ENCODE measurements at regions not wholly inside any gene's neighbourhood (a gene's known extent, or its start where the extent isn't known, plus 50 kb on each side); places are given as distances from the start of the nearest gene placed in this dataset.

DNA sequence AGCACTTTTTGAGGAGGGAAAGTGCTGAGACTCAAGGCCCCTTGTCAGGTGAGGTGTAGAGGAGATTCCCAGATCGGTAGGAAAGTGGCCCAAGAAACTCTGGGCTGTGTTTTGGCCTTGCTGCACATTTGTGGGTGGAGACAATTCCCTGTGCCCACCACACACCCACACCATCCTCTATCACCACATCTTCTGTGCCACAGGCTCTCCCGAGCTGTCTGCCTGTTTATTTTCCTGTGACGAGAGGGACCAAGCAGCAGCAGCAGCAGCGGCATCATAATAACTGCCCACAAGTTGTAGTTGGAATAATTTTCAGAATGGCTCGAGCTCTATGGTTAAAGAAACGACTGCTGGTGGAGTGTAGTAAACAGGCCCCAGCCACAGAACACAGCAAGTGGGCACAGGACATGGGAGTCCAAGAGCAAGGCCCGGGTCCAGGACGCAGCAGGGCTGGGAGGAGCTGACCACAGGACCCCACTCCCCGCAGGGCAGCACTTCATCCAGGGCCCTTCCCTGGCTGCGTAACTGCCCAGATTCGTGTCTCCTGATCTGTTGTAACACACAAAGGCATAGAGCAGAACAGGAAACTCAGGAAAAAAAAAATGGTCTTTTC is 55.6 kb upstream of the BCL2L14 start:
- intact Hi-C loops (cut with micrococcal nuclease): loop anchor here (10.0 kb wide), 1 partner anchor 460 kb away; no protein-coding TSS in a partner anchor

DNA sequence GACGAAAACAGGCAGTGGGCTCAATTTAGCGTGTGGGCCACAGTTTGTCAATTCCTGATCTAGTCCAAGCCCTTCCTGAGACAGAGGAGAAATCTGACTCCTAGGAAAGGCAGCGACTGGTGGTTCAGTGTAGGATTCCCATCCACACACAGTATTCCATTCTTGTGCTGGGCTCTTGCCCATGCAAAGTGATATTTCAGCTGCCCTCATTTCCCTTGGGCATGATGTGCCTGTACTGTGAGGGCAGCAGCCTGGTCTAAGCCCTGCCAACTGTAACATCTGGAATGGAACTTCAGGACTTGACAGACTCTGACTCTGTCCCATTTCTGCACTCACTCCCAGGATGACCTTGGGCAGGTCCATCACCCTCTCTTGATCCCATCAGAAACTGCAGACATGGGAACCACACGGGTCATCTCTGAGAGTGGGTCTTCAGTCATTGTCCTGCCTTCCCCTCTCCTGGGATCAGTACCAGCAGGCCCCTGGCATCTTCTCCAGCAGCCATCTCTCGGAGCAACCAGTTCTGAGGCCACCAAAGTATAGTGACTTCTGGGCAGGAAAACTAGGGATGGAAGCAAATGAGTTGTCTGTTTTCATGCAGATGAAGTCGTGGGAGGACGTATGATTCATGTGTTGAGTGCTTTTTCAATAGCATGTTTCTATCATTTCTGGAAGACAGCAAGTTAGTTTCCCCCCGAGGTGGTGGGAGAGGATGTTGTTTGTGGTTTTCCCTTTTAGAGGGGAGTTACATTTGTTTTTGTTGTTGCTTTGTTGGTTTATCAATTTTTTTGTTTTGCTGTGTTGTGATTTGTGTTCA is 54.2 kb upstream of the BCL2L14 start:
- intact Hi-C loops (cut with micrococcal nuclease): loop anchor here (10.0 kb wide), 1 partner anchor 458 kb away; no protein-coding TSS in a partner anchor

DNA sequence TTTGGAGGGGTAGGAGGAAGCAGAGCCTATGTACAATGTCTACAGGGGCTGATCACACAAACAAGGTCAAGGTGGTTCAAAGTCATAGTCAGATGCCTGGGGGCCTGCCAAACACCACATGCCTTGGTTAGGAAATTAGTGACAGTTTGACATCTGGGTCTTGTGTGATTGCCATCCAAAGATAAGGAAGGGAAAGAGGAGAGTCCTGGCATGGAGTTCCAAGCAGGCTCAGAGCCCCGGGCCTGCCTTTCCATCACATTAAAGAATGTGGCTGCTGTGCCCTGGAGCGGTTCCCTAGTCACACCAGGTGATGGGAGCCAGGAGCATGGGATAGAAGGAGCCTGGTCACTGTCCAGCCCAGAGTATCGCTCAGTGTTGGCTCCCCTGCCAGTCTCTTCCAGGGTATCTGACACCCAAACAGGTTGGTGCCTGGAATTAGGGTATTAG is 53.6 kb upstream of the BCL2L14 start:
- intact Hi-C loops (cut with micrococcal nuclease): loop anchor here (10.0 kb wide), 1 partner anchor 458 kb away; no protein-coding TSS in a partner anchor

DNA sequence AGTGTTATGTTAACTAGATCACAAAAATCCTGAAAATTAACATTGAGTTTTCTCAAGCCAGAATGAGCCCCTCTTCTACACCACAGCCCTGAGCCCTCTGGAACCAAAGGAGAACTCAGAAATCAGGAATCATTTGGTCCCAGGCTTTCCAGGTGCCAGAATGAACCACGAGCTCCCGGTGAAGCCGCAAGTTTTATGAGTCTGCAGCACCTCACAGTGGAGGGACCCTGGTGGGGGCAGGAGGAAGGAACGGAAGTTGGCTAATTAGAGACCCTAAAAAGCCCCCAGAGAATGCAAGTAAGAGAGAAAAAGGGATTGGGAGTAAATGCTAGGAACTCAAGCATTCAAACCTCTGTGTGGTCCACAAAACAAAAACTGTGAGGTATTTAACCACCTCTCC is 52.9 kb upstream of the BCL2L14 start:
- intact Hi-C loops (cut with micrococcal nuclease): loop anchor here (10.0 kb wide), 1 partner anchor 457 kb away; no protein-coding TSS in a partner anchor

DNA sequence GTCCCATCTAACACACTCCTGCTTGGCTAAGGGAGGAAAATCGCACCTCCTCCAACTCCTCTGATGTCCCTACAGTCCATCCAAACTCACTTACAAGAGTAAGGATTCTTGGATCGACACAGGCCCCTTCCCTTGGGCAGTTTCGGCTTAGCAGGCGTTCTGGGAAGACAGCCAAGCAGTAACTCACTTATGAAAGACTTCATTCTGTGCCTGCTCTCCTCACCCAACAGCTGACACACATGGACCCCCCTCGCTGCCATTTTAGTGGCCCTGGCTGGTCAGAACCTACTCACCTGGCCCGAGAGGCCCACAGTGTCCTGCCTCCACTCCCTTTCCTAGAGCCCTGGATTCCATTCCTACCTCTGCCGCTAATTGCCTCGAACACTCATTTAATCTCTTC is 52.3 kb upstream of the BCL2L14 start:
- intact Hi-C loops (cut with micrococcal nuclease): loop anchor here (10.0 kb wide), 1 partner anchor 456 kb away; no protein-coding TSS in a partner anchor

DNA sequence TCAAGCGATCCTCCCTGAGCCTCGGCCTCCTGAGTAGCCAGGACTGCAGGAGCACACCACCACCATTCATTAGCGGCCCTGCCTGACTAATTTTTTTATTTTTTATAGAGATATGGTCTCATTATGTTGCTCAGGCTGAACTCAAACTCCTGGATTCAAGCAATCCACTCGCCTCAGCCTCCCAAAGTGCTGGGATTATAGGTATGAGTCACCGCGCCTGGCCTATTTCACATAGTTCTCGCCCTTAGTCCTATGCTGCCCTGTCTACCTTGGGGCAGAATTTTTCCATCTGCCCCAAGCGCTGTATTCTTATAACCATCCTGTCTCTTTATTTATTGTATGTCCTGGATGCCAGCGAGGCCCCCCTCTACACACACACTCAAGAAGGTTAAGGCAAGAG is 50.9 kb upstream of the BCL2L14 start:
- intact Hi-C loops (cut with micrococcal nuclease): loop anchor here (10.0 kb wide), 1 partner anchor 455 kb away; no protein-coding TSS in a partner anchor

DNA sequence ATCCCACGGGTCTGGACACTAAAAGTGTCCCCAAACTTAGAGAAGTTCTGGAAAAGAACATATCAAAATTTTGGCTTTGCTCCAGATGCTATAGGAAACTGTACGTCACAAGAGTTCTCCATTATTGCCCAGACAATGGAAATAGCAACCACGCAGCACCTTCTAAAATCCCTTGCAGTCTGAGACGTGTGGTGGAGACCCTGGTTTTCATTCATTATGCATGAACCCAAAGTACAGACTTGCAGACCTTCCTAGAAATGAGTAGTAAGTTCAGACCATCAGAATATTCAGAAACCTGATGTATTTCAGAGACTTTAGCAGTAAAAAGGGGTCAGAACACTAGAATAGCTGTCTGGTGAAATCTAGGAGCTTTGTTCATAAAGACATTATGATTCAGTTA is 50.0 kb upstream of the BCL2L14 start:
- intact Hi-C loops (cut with micrococcal nuclease): no loop called here

All from T-helper 1 cell treated with Interleukin-12 subunit alpha and Interleukin-12 subunit beta and Interleukin-4 antibody, amounts not matched to agents 30 ng/mL and 1 ng/mL, for 36 hours (primary cell).